HG02885 (cell line): ENCODE measurements at regions not wholly inside any gene's neighbourhood (a gene's known extent, or its start where the extent isn't known, plus 50 kb on each side); places are given as distances from the start of the nearest gene placed in this dataset.
A peak's percentile ranks its signal among the peaks of the same experiment; 100 is the strongest.

Experiments
- ATAC-seq: cut with Tn5 transposase; IDR thresholded peaks from one replicate; pipeline ENCODE4 v1.9.1; 2021; ENCODE audit warnings: mild to moderate bottlenecking; ENCODE audit not compliant: unreplicated experiment, poor library complexity

GRCh38 chr10:3693022-3693697, 91.8 kb downstream of the KLF6 start:
- ATAC-seq, result no peak

DNA sequence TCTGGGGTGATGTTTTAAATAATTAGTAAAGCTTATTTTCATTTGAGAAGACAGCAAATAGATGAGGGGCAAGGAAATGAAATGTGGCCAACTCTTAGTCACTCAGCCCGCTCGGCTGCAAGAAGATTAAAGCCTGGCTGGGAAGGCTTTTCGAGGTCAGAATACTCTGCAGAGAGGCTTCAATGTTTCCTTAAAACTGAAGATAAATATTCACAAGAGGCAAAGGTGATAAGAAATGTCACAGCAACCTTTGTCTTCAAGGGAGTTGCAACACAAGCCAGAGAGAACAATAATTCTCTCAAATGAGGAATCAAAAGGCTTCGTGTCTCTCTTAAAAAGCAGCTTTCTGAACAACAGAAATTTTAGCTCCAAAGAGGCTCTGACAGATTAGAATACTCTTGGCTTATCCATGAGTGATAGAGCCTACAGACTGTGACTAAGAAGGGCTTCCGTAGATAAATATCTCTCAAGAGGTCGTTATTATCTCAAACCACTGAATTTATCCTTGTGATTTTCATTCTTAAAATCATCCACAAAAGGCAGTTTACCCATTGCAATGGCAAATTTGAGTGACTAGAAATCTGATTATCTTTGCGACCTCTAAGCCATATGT, 92.5 kb downstream of the KLF6 start:
- ATAC-seq, result no peak

DNA sequence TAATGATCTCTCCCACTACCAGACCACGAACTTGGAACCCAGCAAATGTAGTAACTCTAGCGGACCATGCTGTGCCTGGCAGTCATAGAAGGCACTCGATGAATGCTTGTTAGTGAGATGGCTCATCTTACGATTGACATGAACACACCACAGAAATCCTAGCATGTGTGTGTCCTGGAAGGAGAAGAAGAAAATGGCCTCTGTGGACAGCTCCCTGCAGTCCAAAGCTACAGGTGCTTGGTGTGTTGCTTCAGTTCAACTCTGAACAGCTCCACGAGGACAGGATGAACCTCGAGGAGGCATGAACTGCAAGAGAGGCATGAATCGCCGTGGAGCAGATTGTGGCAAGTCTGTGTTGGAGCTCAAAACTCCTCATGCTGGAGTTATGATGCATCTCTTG, 93.5 kb downstream of the KLF6 start:
- no peak for ATAC-seq

- ATAC-seq, result no peak
Observed at GRCh38 chr10:3689871-3690510, 95.0 kb downstream of the KLF6 start.

- no peak for ATAC-seq
Observed at GRCh38 chr10:3687510-3688081, 97.4 kb downstream of the KLF6 start.

DNA sequence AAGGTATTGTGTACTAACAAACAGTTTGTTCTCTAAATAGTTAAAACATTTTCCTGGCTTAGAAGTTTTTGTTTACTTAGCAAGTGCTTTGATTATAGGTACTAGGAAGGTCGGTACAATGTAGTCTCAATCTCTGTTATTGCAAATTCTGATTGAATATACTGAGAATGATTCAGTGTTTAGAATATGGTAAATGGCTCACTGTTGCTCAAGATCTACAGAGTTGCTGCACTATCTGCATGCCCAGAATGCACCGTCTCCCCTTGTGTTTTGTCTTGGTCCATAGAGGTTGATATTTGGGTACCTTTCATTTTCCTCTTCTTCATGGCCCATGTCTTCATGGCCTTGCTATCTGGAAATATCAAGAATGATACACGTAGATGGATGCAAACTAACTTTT, 99.6 kb downstream of the KLF6 start:
- ATAC-seq, result no peak

DNA sequence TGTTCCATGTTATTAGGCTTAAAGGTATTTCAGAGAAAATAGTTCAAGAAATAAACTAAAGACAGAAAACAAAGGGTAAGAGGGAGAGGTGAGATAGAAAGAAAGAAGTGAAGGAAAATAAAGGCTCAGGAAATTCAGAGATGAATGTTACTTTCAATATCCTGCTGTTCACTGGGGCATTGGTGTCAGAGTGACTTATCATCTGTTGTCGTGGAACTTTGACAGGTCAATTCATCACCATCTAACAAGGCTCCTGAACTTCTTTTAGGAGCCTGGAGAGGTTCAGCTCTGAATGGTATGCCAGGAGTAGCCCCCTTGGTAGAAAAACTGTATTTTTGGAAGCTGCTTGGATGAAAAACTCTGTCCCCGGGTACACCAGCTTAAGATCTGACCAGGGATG, 100.1 kb downstream of the KLF6 start:
- ATAC-seq, result no peak

GRCh38 chr10:3683560-3683959, 101.4 kb downstream of the KLF6 start:
- ATAC-seq, result no peak

GRCh38 chr10:3682745-3683144, 102.3 kb downstream of the KLF6 start:
- no peak for ATAC-seq

GRCh38 chr10:3681642-3682554, 103.1 kb downstream of the KLF6 start:
- ATAC-seq, result no peak

DNA sequence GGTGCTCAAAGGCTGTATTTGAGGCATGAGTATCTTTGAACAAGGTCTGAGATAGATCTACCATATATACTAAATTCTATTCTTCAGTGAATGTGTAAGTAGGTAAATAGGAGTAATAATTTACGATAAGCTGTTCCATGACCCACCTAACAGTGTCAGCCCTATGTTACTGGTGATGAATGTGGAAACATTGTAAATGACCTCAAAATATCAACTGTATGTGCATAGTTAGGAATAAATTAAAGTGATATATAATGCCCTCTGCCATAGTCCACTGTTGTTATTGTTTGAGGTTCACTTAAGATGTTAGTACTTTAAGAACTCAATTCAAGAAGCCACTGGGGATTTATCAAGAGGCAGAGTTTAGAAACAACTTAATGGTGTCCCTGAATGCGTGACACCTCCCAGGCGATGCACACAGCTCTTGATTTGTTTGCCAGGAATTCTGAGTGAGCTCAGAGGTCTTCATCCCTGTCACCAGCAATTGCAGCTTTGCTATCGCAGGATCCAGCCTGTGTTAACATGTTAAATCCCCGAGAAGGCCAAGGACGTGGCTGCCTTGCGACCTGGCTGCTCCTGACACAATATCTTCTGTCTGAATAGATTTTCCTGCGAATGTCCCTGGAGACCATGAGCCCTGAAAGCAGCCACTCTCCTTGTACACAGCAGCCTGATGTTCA, 104.9 kb downstream of the KLF6 start:
- no peak for ATAC-seq

- no peak for ATAC-seq
Observed at GRCh38 chr10:3678629-3679227, 106.3 kb downstream of the KLF6 start.

- peak; percentile 95 for ATAC-seq
Observed at GRCh38 chr10:3676564-3676963, 108.4 kb downstream of the KLF6 start.

- ATAC-seq, result no peak
Observed at GRCh38 chr10:3672220-3672619, 112.8 kb downstream of the KLF6 start.

- no peak for ATAC-seq
Observed at GRCh38 chr10:3671386-3671955, 113.5 kb downstream of the KLF6 start.

DNA sequence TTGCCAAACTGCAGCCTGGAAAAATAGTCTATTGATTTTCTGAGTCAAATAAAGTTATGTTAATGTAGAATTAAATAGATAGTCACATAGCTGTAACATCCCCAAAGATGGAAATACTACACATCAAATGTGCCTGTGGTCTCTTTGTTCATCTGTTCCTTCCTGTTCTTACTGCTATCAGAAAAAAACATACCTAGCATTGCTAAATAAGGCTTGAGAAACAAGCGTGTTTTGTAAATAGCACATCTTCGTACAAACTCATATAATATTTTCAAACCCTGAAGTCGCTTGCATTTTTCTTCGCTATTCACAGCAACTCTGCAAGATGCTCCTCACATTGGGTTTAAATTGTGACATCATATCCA, 116.1 kb downstream of the KLF6 start:
- ATAC-seq, result no peak

DNA sequence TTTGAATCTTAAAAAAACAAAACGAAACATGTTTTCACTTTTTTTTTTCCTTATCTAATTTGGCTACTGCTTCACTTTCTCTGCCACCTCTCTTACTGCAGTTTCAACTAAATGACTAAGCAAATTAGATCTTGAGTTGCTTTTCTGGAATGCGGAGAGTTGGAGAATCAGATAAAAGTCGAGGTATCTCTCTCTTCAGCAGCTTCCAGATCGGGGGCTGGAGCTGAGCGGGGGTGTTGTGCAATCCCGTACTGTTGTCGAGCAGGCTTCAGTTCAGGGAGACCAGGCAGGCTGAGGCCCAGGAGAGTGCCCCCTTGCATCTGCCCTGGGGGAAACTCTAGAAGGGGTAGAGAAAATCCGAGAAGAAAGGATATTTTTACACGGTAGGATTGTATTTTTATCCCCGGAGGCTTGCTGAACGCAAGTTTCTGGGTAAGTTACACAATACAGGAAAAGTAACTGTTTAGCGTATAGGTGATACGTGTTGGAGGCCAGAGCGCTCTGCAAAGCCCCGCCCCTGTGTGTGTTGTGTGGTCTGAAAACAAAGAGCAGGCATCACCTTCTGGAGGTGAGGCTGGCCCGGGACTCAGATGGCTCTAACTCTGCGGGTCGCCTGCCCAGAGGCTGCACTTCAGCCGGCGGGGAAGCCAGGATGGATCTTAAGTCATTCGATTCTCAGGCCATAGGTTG, 116.6 kb downstream of the KLF6 start:
- ATAC-seq, result no peak

- no peak for ATAC-seq
Observed at GRCh38 chr10:3666525-3667302, 118.3 kb downstream of the KLF6 start.
